ENCODE measurements at regions not wholly inside any gene's neighbourhood (a gene's known extent, or its start where the extent isn't known, plus 50 kb on each side); places are given as distances from the start of the nearest gene placed in this dataset.

DNA sequence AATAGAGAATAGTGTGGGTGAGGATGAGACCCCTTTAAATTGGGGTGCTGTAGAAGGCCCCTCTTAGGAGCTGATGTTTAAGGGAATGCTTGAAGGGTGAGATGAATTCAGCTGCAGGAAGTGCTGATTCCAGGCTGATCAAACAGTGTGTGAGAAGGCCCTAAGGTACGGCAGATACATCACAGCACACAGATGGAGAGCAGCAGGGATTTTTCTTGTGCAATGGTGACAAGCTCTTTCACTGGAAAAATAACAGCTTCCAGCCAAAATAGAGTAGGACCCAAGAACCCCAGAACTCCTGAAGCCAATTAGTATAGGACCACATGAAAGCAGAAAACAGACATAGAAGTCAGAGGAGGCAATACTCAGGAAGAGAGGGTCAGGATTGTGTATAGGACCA, 296.9 kb downstream of the ADRA2A start:
- TF ChIP-seq, protein P1, sequence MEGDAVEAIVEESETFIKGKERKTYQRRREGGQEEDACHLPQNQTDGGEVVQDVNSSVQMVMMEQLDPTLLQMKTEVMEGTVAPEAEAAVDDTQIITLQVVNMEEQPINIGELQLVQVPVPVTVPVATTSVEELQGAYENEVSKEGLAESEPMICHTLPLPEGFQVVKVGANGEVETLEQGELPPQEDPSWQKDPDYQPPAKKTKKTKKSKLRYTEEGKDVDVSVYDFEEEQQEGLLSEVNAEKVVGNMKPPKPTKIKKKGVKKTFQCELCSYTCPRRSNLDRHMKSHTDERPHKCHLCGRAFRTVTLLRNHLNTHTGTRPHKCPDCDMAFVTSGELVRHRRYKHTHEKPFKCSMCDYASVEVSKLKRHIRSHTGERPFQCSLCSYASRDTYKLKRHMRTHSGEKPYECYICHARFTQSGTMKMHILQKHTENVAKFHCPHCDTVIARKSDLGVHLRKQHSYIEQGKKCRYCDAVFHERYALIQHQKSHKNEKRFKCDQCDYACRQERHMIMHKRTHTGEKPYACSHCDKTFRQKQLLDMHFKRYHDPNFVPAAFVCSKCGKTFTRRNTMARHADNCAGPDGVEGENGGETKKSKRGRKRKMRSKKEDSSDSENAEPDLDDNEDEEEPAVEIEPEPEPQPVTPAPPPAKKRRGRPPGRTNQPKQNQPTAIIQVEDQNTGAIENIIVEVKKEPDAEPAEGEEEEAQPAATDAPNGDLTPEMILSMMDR (conservative IDR thresholded peaks at IDR 0.05): no peak
- TF ChIP-seq EZH2 (IDR thresholded peaks at IDR 0.05; ENCODE audit: low read depth): no peak
